ENCODE measurements at regions not wholly inside any gene's neighbourhood (a gene's known extent, or its start where the extent isn't known, plus 50 kb on each side); places are given as distances from the start of the nearest gene placed in this dataset.

DNA sequence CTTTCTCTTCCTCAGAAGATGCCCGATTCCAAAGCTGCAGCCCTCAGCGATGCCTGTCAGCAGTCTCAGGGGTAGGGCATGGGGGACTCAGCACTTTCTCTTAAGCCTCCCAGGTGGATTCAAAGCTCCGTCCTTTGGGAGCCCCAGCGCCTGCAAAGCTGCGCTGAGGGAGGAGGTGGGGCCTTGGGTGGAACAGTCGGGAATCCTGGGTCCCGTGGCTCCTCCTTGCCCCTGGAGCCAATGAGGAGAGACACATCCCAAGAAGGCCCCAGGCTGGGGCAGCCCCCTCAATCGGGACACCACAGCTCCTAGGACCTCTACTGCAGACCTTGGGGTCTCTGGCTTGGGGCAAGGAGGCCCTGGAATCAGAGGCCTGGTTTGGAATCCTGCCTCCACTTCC lies 227.5 kb upstream of the IGF1R start:
- DNase-seq (ENCODE audit: low read depth): no peak

DNA sequence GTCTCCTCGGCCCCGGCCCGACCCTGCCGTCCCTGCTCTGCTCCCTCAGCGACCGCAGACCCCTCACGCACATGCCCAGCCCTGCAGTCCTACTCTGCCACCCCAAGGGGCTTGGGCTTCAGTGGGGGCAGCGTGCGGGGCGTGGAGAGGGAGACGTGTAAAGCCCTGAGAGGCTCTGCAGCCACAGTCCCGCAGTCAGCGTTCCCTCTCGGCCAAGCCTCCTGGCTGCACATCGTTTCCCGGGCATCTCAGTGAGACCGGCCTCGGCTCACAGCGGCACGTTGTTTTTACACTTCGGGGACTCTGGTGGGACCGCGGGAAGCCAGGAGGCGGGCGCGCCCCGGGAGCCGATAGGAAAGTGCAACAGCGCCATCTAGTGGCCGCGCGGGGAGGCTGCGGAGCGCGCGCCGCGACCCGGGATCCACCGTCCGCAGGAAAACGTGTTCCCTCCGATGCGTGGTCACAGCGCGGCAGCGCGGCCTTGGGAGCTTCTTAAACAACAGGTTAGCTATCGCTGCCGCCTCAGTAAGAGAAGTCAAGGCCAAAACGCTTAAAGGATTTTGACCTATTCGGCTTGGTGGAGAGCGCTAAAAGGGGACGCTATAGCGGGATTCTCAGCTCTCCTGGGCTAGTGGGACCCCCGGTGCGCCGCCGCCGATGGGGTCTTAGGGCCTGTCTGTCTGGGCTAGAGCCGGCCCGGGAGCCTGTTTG lies 226.8 kb upstream of the IGF1R start:
- peak; percentile 23 for DNase-seq (ENCODE audit: low read depth)

DNA sequence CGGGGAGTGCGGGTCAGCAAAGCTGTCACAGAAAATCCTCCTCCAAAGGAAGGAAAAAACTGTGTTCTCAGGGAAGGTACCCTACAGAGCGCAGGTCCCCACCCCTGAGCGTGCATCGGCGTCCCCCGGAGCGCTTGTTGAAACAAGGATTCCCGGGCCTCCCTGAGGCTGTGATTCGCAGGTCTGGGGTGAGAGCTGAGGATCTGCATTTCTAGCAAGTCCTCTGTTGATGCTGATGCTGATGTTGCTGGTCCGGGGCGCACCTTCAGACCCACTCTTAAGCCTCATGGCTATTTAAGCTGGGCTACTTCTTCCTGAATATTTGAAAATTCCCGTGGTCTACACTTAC lies 226.2 kb upstream of the IGF1R start:
- DNase-seq (ENCODE audit: low read depth): no peak

DNA sequence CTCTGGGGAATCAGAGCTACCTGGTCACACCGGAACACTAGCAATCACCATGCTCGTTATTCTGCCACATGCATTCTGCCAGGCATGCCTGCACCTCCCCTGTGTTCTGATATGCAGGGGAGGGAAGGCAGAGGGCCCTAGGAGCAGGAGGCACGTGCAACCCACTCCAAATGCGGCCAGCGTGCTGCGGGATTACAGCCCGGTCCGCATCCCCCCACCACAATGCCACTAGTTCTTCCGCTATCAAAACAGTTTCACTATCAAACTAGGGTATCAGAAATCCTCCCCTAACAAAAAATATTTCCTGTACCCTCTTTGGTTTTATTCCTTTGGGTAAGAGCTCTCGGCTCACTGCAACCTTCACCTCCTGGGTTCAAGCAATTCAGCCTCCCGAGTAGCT lies 223.2 kb upstream of the IGF1R start:
- DNase-seq (ENCODE audit: low read depth): no peak

DNA sequence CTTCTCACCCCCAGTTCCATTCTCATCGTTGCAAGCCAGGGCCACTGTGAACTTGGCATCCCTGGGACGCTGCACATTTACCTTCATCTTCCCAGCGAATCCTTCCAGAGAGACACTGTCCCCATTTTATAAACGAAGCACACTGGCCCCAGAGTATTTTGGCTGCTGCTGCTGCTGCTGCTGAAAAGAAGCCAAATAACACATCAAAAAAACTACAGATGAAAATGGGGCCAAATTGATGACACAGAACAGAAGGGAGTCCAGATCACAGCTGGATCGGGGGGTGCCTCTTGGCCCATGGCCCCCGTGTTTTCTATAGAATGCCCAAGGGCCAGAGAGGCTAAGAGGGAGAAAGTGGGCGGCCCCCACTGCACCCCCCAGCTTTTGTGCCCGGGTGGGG lies 221.0 kb upstream of the IGF1R start:
- no peak for DNase-seq (ENCODE audit: low read depth)

DNA sequence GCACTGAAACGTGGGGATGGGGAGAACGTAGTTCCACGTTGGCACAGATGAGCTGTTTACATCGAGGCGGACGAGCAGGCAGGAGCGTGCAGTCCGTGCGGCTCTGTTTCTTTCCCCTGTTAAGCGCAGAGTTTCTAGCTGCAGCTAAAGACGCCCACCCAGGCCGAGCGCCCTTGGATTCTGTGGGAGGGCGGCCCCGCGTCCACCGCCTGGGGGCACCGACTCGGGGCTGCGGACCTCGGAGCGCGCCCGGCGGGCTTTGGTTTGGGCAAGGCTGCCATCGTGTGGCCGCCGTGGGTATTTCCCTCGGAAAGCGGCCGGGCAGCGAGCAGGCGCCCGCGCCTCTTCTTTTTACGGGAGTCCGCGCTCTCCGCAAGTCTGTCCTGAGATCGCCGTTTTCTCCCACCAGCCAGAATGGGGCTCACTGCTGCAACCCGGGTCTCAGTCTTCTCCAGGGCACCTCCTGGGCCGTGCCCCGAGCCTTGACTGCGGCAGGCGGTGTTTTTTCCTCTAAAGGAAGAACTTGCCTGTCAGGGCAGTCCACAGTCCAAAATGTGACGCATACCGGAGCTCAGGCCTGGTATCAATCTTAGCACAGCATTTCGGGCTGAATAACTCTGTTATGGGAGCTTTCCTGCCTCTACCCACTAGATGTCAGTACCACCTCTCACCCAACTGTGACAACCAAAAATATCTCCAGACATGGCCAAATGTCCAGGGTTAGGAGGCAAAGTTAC lies 219.9 kb upstream of the IGF1R start:
- peak; percentile 57 for DNase-seq (ENCODE audit: low read depth)

DNA sequence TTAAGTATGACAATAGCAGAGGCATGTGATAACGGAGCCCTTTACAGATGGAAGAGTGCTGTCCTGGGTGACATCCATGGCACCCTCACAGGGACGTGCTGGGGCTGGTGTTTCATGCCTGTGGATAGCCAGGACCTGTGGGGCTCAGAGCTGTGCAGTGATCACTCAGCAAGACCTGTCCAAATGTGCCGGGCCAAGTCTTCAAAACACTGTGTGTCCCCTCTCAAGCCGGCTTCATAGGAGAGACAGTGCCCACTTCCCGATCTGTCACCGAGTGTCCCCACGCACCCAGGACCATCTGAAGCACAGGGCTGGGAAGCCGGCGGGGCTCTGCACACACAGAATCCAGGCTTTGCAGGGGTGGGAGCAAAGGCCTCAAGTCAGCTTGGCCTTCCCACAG lies 217.2 kb upstream of the IGF1R start:
- no peak for DNase-seq (ENCODE audit: low read depth)

DNA sequence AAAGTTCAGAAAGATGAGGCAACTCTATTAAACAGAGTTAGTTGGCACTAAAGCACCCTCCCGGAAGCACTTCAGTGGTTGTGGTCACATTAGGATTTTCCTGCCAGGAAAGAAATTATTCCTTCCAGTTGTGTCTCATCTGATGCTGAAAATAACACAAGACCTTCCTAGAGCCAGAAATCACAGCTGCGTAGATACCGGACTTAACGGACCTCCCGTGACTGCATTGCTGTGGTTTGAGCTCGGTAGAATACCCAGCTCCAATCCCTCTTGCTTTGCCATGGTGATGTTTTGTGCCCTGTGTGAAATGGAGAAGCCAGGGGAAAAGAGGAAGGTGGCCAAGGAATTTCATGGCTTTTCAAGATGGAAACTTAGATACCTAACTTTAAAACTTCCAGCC lies 215.0 kb upstream of the IGF1R start:
- DNase-seq (ENCODE audit: low read depth): no peak

DNA sequence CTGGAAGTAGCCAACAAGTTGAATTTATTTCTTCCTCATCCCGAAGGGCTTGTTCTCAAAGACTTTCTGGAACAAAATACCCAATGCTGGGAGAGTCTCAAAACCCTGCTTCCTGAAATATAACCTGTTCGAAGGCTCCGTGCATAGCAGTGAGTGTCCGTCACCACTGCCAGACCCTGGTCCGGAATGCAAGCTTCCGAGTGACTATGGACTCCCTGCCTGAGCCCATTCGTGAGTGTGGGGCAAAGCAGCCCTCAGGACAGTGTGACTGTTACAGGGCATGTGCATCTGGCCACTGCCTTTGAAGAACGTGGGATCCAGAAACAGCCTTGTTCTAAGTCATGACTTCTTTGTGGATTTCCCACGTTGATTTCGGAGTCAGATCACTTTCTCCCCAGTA lies 214.5 kb upstream of the IGF1R start:
- no peak for DNase-seq (ENCODE audit: low read depth)

DNA sequence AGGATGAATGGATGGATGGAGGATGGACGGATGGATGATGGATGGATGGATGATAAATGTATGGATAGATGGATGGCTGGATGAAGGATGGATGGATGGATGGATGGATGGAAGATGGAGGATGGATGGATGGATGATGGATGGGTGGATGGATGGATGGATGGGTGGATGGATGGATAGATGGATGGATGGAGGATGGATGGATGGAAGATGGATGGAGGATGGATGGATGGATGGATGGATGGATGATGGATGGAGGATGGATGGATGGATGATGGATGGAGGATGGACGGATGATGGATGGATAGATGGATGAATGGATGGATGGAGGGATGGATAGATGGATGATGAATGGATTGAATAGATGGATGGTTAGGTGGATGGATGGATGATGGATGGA lies 210.6 kb upstream of the IGF1R start:
- DNase-seq (ENCODE audit: low read depth): no peak

DNA sequence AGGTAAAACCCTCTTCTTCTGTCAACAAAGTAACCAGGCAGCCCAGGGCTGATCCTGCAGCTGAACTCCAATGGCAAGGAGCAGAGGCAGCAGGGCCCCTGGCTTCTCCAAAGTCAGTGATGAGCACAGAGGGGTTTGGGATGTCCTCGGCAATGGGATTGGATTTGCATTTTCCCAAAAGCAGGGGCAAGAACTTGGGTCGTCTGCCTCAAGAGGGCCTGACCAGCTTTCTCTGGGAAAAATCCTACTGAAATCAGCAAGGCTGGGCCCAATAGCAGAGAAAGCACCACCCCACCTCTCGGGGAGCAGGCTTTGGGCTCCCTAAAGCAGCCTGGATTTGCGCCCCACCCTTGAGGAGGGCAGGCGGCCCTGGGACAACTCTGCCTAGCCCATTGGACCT lies 210.0 kb upstream of the IGF1R start:
- DNase-seq (ENCODE audit: low read depth): no peak

DNA sequence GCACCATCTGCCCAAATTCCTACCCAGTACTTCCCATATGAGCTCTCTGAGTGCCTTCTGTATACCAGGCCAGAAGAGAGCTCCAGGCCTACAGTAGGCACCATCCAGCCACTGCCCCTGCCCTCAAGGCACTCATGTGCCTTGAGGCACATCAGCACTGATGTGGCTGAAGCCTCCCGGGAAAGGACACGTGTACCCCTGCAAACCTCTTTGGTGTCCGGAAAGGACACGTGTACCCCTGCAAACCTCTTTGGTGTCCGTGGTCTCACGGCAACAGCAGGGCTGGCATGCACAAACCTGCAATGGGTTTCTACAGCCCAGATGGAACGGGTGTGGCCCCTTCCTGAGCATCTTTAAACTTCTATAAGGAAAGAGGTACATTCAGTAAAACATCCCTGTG lies 209.4 kb upstream of the IGF1R start:
- no peak for DNase-seq (ENCODE audit: low read depth)

DNA sequence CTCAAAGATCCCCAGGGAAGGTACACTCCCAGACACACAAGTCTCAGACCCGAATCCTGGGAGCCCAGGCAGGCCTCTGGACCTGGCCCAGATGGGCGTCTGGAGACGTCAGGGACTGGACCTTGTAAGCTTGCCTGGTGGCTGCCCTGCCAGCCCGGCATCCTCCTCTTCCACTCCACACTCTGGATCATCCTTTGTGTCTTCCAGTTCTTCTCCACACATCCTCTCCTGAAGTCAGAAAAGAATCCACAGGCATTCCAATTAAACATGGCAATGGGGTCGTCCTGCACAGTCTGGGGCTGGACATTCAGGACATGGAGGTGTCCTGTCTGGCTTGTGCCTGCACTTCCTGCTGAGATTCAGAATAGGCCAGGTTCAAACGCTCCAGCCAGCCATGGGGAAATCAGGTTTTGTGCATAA lies 208.8 kb upstream of the IGF1R start:
- no peak for DNase-seq (ENCODE audit: low read depth)

DNA sequence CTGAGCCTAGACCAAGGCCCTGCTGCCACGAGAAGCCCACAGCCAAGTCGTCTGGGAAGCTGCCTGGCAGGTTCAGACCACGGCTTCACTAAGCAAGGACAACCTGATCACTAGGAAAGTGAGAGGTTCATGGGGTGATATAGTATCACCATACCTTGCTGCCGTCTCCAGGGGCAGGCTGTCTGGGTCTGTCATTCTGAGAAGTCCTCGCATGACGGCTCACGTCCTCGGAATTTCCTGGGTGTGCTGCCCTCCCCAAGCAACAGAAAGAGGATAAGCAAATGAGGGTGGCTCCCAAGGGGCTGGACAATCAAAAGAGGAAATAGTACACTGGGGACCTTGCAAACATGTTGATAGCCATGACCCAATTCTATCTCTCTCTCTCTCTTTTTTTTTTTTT lies 207.4 kb upstream of the IGF1R start:
- no peak for DNase-seq (ENCODE audit: low read depth)

DNA sequence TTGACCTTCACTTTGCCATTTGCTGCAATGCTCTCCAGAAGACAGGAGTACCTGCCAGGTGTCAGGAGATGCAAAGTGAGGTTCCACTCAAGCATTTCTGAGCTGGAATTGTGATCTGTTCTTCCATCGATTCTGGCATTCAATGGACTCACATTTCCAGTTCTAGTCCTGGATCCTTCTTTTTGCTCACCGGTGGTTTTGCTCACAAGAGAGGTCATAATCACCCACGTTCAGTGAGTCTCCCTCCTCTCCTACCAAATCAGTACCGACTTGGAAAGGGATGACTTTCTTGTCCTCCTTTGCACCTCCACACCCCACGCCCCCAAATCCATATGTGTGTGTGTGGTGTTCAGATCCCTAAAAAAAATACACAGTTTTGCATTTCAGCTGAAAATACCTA lies 206.7 kb upstream of the IGF1R start:
- DNase-seq (ENCODE audit: low read depth): no peak

DNA sequence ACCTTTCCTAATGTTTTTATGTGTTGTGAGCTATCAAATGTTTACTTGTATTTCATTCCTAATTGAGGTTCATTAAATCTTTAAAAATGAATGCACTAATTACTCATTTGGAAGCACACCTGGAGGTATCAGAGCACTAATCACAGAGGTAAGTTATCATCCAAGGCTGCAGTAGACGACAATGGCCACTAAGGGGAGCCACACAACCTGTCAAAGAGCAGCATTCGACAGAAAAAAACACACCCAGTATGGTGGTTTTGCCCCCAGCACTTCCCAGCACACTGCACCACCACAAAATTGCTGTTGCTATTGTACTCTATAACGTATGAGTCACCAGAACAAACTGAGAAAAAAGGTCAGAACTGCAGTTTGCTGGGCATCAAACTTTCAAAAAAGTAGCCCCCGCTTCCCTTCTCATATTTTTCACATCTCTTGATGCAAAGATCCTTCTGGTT lies 205.9 kb upstream of the IGF1R start:
- peak; percentile 88 for DNase-seq (ENCODE audit: low read depth)

DNA sequence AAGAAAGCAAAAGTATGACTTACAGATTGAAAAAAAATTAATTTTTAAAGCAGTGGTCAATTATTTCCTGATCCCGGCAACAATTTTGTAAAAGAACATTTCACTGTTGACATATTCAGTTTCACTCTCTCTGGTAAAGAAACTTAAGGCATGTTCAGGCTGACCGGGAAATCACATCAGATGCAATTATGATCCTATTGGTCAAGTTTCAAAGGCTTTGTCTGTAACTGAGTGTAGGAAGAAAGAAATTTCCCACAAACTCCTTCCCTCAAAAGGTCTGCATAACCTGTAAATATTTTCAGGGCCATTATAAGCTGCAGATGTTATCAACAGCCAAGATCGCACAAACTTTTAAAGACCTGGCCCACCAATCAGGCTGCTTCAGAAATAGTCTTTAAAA lies 205.4 kb upstream of the IGF1R start:
- no peak for DNase-seq (ENCODE audit: low read depth)

DNA sequence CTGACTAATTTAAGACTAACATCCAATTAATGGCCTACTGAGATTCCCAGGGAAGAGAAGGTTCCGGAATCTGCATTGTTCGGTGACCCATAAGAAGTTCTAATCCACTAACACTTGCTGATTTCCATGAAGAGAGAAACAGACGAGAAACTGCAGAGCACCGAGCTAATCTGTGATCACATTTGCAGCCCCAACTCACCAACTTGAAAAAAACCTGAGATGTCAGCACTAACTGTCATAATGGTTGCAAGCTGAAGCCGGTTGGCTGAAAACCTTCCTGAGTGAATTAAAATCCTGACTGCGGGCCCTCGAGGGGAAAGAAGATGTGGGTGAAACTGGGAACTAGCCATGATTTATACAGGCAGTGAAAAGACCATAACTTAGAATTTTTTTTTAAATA lies 204.8 kb upstream of the IGF1R start:
- no peak for DNase-seq (ENCODE audit: low read depth)

DNA sequence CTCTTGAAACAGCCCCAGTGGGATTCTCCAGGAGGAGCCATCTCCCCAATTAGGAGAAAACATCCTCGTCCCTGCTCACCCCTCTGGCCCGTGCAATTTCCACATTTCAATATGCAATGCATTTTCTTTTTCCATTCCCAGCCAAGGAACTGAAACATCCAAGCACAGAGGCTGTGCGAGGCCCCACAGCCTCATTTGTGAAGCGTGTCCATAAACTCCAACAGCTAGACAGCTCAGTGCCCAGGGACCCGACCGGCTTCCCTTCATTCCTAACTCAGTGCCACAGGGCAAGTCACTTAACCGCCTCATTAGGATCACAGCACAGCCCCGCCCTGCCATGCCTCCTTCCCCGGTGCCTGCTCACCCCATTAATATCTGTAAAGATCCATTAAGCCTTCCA lies 204.2 kb upstream of the IGF1R start:
- no peak for DNase-seq (ENCODE audit: low read depth)

DNA sequence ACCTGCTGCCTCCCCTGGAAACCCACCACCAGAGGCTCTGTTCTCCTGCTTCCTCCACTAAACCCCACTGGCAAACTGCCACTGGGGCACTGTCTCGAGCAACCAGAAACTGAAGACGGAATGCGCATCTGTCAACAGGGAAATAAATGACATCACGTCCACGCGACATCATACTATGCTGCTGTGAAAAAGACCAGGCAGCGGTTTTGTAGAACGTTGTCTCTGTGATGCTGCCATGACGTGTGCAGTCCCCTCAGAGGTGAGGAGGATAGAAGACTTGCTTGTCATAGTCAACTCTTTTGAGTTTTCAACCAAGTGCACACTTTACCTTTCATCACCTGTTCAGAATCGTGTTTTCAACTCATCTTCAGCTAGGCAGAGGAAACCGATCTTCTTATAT lies 203.0 kb upstream of the IGF1R start:
- DNase-seq (ENCODE audit: low read depth): no peak

DNA sequence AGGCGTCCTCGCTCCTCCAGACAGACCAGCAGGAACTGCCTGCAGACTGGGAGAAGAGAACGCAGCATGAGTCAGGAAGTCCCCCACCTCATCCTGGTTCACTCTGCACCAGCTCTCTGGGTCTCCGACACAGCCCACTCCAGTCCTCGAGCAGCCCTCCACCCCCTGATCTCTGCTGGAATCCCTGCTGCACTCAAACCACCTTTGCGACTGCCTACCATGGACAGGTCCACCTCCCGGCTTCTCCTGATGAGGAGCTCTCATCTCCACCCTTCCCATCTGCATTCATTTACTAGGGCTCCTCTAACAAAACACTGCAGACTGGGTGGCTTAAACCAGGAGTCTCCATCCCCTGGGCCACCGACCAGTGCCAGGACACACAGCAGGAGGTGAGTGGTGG lies 202.3 kb upstream of the IGF1R start:
- DNase-seq (ENCODE audit: low read depth): no peak

DNA sequence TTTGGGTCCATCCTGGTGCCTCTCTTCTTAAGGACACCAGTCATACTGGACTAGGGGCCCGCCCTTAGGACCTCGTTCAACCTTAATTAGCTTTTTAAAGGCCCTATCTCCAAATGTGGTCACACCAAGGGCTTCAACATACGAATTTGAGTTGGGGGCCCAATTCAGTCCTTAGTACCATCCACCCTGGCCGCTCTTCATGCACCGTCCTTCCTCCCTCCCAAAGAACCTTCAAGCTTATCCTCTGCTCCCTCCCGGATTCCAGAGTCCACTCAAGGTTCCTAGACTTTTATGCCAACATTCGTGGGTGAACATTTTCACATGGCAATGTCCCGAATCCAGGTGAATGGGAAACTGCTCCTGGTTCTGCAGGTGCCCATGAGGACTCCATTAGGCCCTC lies 201.3 kb upstream of the IGF1R start:
- DNase-seq (ENCODE audit: low read depth): no peak

DNA sequence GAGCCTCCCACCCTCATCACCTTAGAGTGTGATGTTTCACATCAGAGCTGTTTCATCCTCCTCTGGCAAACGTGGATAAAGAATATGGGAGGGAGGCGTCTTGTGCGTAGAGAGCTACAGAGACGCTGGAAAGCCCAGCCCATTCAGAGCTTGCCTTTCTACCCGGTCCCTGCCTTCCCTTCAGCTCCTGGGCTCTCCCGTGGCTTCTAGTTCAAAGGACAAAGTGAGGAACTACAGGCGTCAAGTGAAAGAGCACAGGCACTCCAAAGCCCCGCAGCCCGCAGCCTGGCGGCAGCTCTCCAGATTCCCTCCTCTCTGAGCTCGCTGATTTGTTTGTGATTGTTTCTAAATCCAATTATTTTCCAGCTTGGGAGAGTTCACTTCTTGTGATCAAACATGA lies 197.1 kb upstream of the IGF1R start:
- DNase-seq (ENCODE audit: low read depth): no peak

DNA sequence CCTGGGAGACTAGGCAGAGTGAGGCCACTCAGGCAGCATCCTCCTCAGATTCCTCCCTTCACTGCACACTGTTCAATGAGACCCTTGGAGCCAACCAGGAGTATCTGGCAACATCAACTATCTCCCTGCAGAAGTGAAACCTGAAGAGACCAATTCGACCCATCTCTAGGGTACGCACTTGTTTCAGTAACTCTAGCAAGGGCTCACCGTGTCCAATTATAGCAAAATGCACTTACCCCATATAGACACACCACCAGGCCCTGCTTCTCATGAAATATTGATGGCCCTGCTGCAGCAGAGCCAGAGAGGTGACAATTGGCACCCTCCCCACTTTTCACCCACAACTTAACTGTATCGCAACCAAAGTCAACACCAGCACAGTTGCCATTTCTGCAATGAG lies 196.1 kb upstream of the IGF1R start:
- no peak for DNase-seq (ENCODE audit: low read depth)
